A549 (cell line): ENCODE measurements at regions not wholly inside any gene's neighbourhood (a gene's known extent, or its start where the extent isn't known, plus 50 kb on each side); places are given as distances from the start of the nearest gene placed in this dataset.
"Not testable (repeated sequence)": the region's sequence is repeated elsewhere in the genome, so short reads cannot be mapped to it uniquely, and the experiment has no call there.

ENCODE experiments used
- ATAC-seq, 2 experiments: fragments of 200-7000 bp in 1 of 2; fragments of >200 bp in 1 of 2; cut with Nextera tagmentation in 1 of 2; cut with Tn5 transposase in 1 of 2; 3 replicates each; pipeline versions ENCODE4 v1.8.0 to v1.9.1; 2018 to 2020; ENCODE audit warnings: mild to moderate bottlenecking in 1 of 2, moderate library complexity in 1 of 2
- CTCF ChIA-PET: fragments of 300-600 bp; sonication (Branson Sonifier 250); formaldehyde crosslinking; extraction: SDS; loops from one replicate; lab custom pipeline; 2021; ENCODE audit warnings: antibody characterized with exemption, inconsistent platforms; lab: Yijun Ruan, JAX
- POLR2A ChIA-PET: fragments of 350-600 bp; formaldehyde crosslinking; extraction: SDS; loops from one replicate; lab custom pipeline; 2021; ENCODE audit warnings: antibody characterized with exemption, inconsistent platforms; lab: Yijun Ruan, JAX
- DNase-seq, 2 experiments: peaks; one replicate each; pipeline versions ENCODE4 v3.0.0 to v3.0.0-alpha.2; 2011 to 2016; ENCODE audit warnings: low read depth in 1 of 2, low spot score in 1 of 2
- FAIRE-seq: peaks from 2 replicates; lab custom pipeline; 2011; peaks lifted over from hg19 to GRCh38; lab: Jason Lieb, UNC
- H3K27ac ChIP-seq, 2 experiments: fragments of >200 bp; sonication (Bioruptor Twin); formaldehyde crosslinking; 3 replicates each; pipeline ENCODE4 v1.5.1; 2016 to 2017
- H3K4me1 ChIP-seq: fragments of >200 bp; sonication (Bioruptor Twin); formaldehyde crosslinking; 3 replicates; pipeline ENCODE4 v1.6.1; 2016
- H3K4me2 ChIP-seq: fragments of >200 bp; sonication (Bioruptor Twin); formaldehyde crosslinking; 3 replicates; pipeline ENCODE4 v1.6.1; 2016
- H3K4me3 ChIP-seq: fragments of >200 bp; sonication (Bioruptor Twin); formaldehyde crosslinking; 3 replicates; pipeline ENCODE4 v1.5.1; 2016
- H3K9me3 ChIP-seq: fragments of >200 bp; sonication (Bioruptor Twin); formaldehyde crosslinking; 3 replicates; pipeline ENCODE4 v1.6.1; 2016
- BCL3 ChIP-seq: fragments of >200 bp; sonication (Bioruptor Twin); formaldehyde crosslinking; IDR thresholded peaks from 3 replicates; pipeline ENCODE4 v1.6.1; 2016
- CBX8 ChIP-seq: fragments of 200-600 bp; sonication (generic); IDR thresholded peaks from 2 replicates; pipeline ENCODE4 v1.6.1; 2016
- CEBPB ChIP-seq, 2 experiments: fragments of >200 bp in 1 of 2; sonication (Bioruptor Twin) in 1 of 2; formaldehyde crosslinking in 1 of 2; IDR thresholded peaks; 2 replicates each; pipeline ENCODE4 v1.6.1; 2012 to 2016
- CHD2 ChIP-seq: fragments of 150-350 bp; IDR thresholded peaks from 2 replicates; pipeline ENCODE4 v1.6.1; 2014; ENCODE audit warnings: low read length; ENCODE audit not compliant: partially characterized antibody
- EP300 ChIP-seq, 2 experiments: fragments of >200 bp; sonication (Bioruptor Twin); formaldehyde crosslinking; IDR thresholded peaks; 2 replicates in 1 of 2; 3 replicates in 1 of 2; pipeline ENCODE4 v1.6.1; 2016 to 2017
- FOSB ChIP-seq: fragments of 250-450 bp; sonication (Bioruptor Pico); IDR thresholded peaks from 2 replicates; pipeline ENCODE4 v1.5.0; 2020; ENCODE audit warnings: mild to moderate bottlenecking, moderate library complexity
- FOSL2 ChIP-seq, 2 experiments: fragments of 450-650 bp in 1 of 2; fragments of >200 bp in 1 of 2; sonication (Bioruptor Twin) in 1 of 2; formaldehyde crosslinking; IDR thresholded peaks; 2 replicates each; pipeline versions ENCODE4 v1.5.0 to v1.6.1; 2016 to 2020; ENCODE audit warnings: mild to moderate bottlenecking in 1 of 2, moderate library complexity in 1 of 2
- GATA3 ChIP-seq: IDR thresholded peaks from 2 replicates; pipeline ENCODE4 v1.6.1; 2012; ENCODE audit warnings: borderline replicate concordance
- HDAC2 ChIP-seq: fragments of 200-600 bp; sonication (generic); IDR thresholded peaks from 2 replicates; pipeline ENCODE4 v1.6.1; 2016
- HEYL ChIP-seq: fragments of 250-450 bp; sonication (Bioruptor Pico); IDR thresholded peaks from 2 replicates; pipeline ENCODE4 v1.8.0; 2021; ENCODE audit warnings: mild to moderate bottlenecking, moderate library complexity
- HOXB13 ChIP-seq: fragments of 250-450 bp; sonication (Bioruptor Pico); IDR thresholded peaks from 2 replicates; pipeline ENCODE4 v1.5.0; 2020; ENCODE audit warnings: low read depth, mild to moderate bottlenecking, moderate library complexity
- HOXB5 ChIP-seq: fragments of 250-450 bp; sonication (Bioruptor Pico); IDR thresholded peaks from 2 replicates; pipeline ENCODE4 v1.5.0; 2020; ENCODE audit warnings: mild to moderate bottlenecking, moderate library complexity
- JUNB ChIP-seq: fragments of >200 bp; sonication (Bioruptor Twin); formaldehyde crosslinking; IDR thresholded peaks from 2 replicates; pipeline ENCODE4 v1.6.1; 2016
- MAFK ChIP-seq: fragments of 450-650 bp; IDR thresholded peaks from 2 replicates; pipeline ENCODE4 v1.6.1; 2014; ENCODE audit not compliant: partially characterized antibody
- PHF8 ChIP-seq: fragments of 200-600 bp; sonication (generic); IDR thresholded peaks from 2 replicates; pipeline ENCODE4 v1.6.1; 2016; ENCODE audit warnings: low read depth, mild to moderate bottlenecking, antibody characterized with exemption, moderate library complexity, borderline replicate concordance
- POLR2AphosphoS2 ChIP-seq: conservative IDR thresholded peaks from 2 replicates; pipeline ENCODE4 v1.6.1; 2012; ENCODE audit warnings: low read length, improper control_type of control experiment, inconsistent platforms
- RAD21 ChIP-seq, 2 experiments: fragments of >200 bp in 1 of 2; sonication (Bioruptor Twin) in 1 of 2; formaldehyde crosslinking in 1 of 2; IDR thresholded peaks in 1 of 2; conservative IDR thresholded peaks in 1 of 2; 2 replicates in 1 of 2; 3 replicates in 1 of 2; pipeline ENCODE4 v1.6.1; 2012 to 2018; ENCODE audit warnings: inconsistent platforms in 1 of 2
- RARB ChIP-seq: fragments of 250-450 bp; sonication (Bioruptor Pico); IDR thresholded peaks from 2 replicates; pipeline ENCODE4 v1.8.0; 2021; ENCODE audit warnings: mild to moderate bottlenecking, moderate library complexity
- RNF2 ChIP-seq: fragments of 200-600 bp; sonication (generic); IDR thresholded peaks from 2 replicates; pipeline ENCODE4 v1.6.1; 2016; ENCODE audit warnings: low read depth, mild to moderate bottlenecking, antibody characterized with exemption, moderate library complexity, borderline replicate concordance
- SMC3 ChIP-seq: fragments of >200 bp; sonication (Bioruptor Twin); formaldehyde crosslinking; IDR thresholded peaks from 3 replicates; pipeline ENCODE4 v1.6.1; 2018; ENCODE audit warnings: inconsistent platforms
- SREBF2 ChIP-seq: fragments of 450-650 bp; IDR thresholded peaks from 2 replicates; pipeline ENCODE4 v1.6.1; 2014; ENCODE audit warnings: mild to moderate bottlenecking, moderate library complexity
- TFCP2L1 ChIP-seq: fragments of 250-450 bp; sonication (Bioruptor Pico); IDR thresholded peaks from 2 replicates; pipeline ENCODE4 v1.5.0; 2021; ENCODE audit warnings: mild to moderate bottlenecking
- TP53 ChIP-seq: fragments of 250-450 bp; sonication (Bioruptor Pico); IDR thresholded peaks from 2 replicates; pipeline ENCODE4 v1.5.0; 2021; ENCODE audit warnings: mild to moderate bottlenecking, moderate library complexity
- ZC3H11A ChIP-seq: fragments of 450-650 bp; IDR thresholded peaks from 2 replicates; pipeline ENCODE4 v1.6.1; 2014; ENCODE audit warnings: antibody characterized with exemption, mild to moderate bottlenecking
- WGBS: methylation state at CpG from one replicate; pipeline ENCODE4 v1.1.6; 2017; ENCODE audit errors: missing lambda C conversion rate; 5-methylcytosine and 5-hydroxymethylcytosine counted together

GRCh38 chrX:75911716-75912115 is 126.7 kb upstream of the MAGEE2 start:
- ATAC-seq (no peak), FAIRE-seq (no peak), DNase-seq (no peak)
- no peak for TF ChIP-seq EP300 (IDR thresholded peaks at IDR 0.05)
- no peak for TF ChIP-seq SMC3
- no peak for TF ChIP-seq JUNB
- no peak for TF ChIP-seq CHD2
- TF ChIP-seq TP53 (CRISPR knock-in tag) = no peak
- no peak for TF ChIP-seq RAD21 (conservative IDR thresholded peaks at IDR 0.05 in 1 of 2, IDR thresholded peaks at IDR 0.05 in 1 of 2)
- no peak for TF ChIP-seq ZC3H11A
- TF ChIP-seq BCL3 = no peak
- TF ChIP-seq FOSL2 (IDR thresholded peaks at IDR 0.05) = no peak
- no peak for TF ChIP-seq FOSL2 (CRISPR knock-in tag; IDR thresholded peaks at IDR 0.05)
- TF ChIP-seq HOXB13 (CRISPR knock-in tag) = no peak
- no peak for TF ChIP-seq MAFK
- TF ChIP-seq HEYL (CRISPR knock-in tag) = no peak
- TF ChIP-seq TFCP2L1 (CRISPR knock-in tag) = no peak
- no peak for TF ChIP-seq PHF8
- H3K4me1 ChIP-seq = no peaks in the 10 kb centered on the region
- ChIA-PET POLR2A (no interaction called here), CTCF (no interaction called here)
- no peak overlapping the region for H3K4me3 ChIP-seq
- H3K27ac ChIP-seq = no peak overlapping the region
- no peaks in the 10 kb centered on the region for H3K9me3 ChIP-seq
- no peak overlapping the region for H3K4me2 ChIP-seq
- 0% methylated on average over 1 of the region's 2 CpGs for WGBS

DNA sequence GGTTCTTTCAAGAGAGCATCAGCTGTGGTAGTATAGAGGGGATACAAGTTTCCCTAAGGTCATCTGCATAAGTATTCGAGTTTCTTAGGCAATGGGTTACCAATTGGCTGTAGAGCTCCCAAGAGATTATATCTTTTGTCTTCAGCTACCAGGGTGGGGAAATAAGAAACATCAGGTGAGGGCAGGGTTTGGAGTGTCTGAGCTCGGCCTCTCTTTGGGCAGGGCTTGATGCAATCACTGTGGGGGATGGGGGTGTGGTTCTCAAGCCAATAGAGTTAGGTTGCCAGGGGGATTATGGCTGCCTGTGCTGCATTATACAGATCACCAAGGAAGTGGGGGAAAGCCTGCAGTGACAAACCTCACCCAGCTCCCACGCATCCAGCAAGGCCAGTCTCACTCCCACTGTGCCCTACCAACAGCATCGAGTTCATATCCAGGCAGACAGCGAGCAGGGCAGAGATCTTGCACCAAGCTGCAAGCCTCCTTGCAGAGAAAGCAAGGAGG is 172.1 kb upstream of the MAGEE2 start:
- 4% methylated on average over 5 of the region's 5 CpGs for WGBS
- no peak for ATAC-seq
- TF ChIP-seq RARB (no peak), GATA3 (no peak), RAD21 (conservative IDR thresholded peaks at IDR 0.05 in 1 of 2, IDR thresholded peaks at IDR 0.05 in 1 of 2) (no peak), RNF2 (no peak), FOSB (CRISPR knock-in tag) (no peak), SREBF2 (no peak), HOXB13 (CRISPR knock-in tag) (no peak), CEBPB (IDR thresholded peaks at IDR 0.05) (no peak), HDAC2 (no peak), PHF8 (no peak), POLR2AphosphoS2 (no peak), HOXB5 (CRISPR knock-in tag) (no peak), CBX8 (no peak)
- TF ChIP-seq, all 56 proteins: peak for 0

DNA sequence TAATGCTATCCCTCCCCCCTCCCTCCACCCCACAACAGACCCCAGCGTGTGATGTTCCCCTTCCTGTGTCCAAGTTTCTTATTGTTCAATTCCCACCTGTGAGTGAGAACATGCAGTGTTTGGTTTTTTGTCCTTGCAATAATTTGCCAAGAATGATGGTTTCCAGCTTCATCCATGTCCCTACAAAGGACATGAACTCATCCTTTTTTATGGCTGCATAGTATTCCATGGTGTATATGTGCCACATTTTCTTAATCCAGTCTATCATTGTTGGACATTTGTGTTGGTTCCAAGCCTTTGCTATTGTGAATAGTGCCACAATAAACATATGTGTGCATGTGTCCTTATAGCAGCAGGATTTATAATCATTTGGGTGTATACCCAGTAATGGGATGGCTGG is 176.3 kb upstream of the MAGEE2 start:
- H3K9me3 ChIP-seq, CTCF ChIA-PET, H3K27ac ChIP-seq, H3K4me3 ChIP-seq, POLR2A ChIA-PET, DNase-seq, ATAC-seq, FAIRE-seq, H3K4me1 ChIP-seq, H3K4me2 ChIP-seq: not testable (repeated sequence)
- WGBS = 29% methylated on average over 1 of the region's 1 CpG

More for the DNA sequence above, 172.1 kb upstream of the MAGEE2 start:
- Histone ChIP-seq H3K4me2 (no peak overlapping the region), H3K4me3 (no peak overlapping the region), H3K9me3 (no peaks in the 10 kb centered on the region), H3K4me1 (no peaks in the 10 kb centered on the region), H3K27ac (no peak overlapping the region)
- POLR2A ChIA-PET = no interaction called here
- CTCF ChIA-PET = no interaction called here
- no peak for FAIRE-seq
- no peak for DNase-seq
